HG02852 (cell line): ENCODE measurements at regions not wholly inside any gene's neighbourhood (a gene's known extent, or its start where the extent isn't known, plus 50 kb on each side); places are given as distances from the start of the nearest gene placed in this dataset.

Source experiments
- ATAC-seq: cut with Tn5 transposase; IDR thresholded peaks from one replicate; pipeline ENCODE4 v1.9.1; 2021; ENCODE audit warnings: mild to moderate bottlenecking, moderate library complexity; ENCODE audit not compliant: unreplicated experiment

DNA sequence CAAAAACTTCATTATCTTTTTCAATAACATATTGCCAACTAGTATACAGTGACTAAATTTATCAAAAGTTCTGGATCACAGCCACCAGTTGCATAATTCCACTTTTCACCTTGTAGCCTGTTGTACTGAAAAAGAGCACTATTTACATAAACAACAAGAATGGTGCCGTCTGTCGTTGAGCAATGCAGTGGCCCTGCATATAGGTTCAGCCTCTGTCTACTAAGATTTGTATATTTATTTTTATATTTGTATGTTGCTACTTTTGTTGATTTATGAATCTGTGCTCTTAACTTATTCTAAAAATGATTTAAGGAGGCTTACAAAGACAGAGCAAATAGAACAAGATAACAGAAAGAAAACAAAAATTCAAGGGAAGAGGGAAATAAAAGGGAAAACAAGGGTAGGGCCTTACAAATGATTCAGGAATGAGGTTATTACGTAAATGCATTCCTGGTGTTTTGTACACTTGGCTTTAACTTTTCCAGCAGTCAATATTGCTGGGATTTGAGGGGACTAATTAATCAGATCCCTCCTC lies 257.6 kb upstream of the STT3B start:
- no peak for ATAC-seq

DNA sequence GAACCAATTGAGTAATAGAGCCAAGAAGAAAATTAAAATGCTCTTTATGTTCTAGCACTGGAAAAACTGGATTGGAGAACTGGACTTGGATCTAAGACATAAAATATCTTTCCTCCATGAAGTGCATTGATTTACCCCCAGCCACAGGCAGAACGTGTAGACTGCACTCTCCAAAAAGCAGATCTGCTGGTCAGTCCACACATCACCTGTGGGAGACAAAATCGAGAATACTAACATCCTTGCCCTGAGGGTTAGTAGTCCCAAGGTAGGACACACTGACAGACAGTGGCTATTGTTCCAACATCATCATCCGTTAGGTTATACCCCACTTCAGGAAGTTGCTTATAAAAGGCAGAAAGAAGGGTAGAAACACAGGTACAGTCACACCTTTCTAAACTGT lies 257.1 kb upstream of the STT3B start:
- no peak for ATAC-seq

- ATAC-seq, result no peak
Observed at GRCh38 chr3:31277582-31277981, 255.1 kb upstream of the STT3B start.

GRCh38 chr3:31278532-31278931 lies 254.2 kb upstream of the STT3B start:
- ATAC-seq, result no peak

DNA sequence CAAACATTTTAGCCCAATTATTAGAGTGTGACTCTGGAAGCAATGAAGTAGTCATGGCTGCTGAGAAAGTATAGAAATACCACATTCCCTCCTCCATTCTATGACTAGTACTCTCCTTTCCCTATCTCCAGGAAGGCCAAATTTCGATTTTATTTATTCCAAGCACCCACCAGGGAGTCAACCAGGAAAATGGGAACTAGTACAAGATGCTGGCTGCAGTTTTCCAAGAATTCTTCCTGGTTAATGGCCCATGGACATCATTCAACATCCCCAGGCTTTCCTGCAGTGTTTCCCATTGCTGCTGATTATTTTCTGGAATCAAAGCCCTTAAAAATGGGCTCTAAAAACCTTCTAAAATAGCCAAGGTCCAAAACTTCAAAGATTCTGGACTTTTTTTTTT lies 247.9 kb upstream of the STT3B start:
- ATAC-seq, result no peak

GRCh38 chr3:31285833-31286486 lies 246.8 kb upstream of the STT3B start:
- ATAC-seq, result no peak

GRCh38 chr3:31288224-31288623 lies 244.5 kb upstream of the STT3B start:
- no peak for ATAC-seq

DNA sequence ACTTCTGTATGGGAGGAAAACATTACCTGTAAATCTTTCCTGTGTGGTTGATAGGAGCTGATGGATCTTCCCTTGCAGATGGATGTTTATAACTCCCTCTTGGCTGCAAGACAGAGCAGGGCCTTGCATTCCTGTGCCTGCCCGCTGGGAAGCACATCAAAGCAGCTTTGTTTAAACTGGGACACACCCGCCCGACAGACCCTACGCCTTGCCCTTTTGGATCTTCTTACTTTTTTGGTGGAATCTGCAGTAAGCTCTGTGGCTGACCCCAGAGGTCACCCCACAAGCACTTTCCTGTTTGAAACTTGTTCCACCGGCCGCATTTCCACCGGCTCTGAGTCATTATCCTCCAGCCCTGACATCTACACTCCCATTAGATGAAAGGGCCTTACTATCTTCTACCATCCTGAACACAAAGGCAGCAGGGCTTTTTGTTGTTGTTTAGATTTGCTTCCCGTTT lies 244.1 kb upstream of the STT3B start:
- ATAC-seq, result no peak

- ATAC-seq, result no peak
Observed at GRCh38 chr3:31289584-31289983, 243.1 kb upstream of the STT3B start.

- ATAC-seq, result no peak
Observed at GRCh38 chr3:31290046-31290445, 242.7 kb upstream of the STT3B start.

DNA sequence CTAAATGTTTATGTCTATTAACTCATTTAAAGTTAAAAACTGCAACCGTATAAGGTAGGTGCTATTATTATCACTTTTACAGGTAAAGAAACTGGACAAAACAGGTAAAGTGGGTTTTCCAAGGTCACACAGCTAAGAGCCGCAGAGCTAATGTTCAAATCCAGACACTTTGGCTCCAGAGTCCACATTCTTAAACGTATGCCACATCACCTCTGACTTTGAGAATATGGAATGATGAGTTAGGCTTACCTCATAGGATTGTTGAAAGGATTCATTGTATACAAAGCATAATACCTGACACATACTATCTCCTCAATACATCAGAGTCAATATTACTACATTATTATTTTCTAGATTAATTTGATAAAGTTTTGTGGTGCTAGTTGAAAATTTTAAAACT lies 240.9 kb upstream of the STT3B start:
- ATAC-seq, result no peak

- no peak for ATAC-seq
Observed at GRCh38 chr3:31294430-31295149, 238.1 kb upstream of the STT3B start.

DNA sequence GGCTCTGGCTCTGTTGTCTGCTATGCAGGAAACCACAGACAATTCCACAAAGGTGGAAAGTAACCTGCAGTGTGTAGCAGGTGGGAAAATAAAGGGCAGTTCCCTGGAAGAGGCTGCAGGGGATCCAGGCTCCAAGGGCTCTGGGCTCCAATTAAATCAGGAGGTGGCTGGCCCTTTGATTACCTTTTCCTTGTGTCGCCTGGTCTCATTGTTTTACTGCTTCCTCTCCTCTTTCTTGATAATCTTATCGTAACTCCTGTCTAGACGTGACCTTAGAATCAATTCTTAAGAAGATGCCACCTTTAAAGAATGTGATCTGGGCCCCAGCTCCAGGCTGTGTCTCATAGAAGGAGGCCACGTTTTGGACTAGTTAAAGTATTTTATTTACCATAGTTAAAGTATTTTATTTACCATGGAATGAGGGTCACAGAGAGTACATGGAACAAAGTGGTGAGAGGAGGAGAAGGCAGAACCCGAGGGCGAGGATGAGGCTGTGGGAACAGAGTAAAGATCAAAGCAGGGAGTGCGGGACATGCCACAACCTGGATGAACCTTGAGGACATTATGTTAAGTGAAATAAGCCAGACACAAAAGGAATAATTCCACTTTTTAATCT lies 237.5 kb upstream of the STT3B start:
- ATAC-seq, result no peak

DNA sequence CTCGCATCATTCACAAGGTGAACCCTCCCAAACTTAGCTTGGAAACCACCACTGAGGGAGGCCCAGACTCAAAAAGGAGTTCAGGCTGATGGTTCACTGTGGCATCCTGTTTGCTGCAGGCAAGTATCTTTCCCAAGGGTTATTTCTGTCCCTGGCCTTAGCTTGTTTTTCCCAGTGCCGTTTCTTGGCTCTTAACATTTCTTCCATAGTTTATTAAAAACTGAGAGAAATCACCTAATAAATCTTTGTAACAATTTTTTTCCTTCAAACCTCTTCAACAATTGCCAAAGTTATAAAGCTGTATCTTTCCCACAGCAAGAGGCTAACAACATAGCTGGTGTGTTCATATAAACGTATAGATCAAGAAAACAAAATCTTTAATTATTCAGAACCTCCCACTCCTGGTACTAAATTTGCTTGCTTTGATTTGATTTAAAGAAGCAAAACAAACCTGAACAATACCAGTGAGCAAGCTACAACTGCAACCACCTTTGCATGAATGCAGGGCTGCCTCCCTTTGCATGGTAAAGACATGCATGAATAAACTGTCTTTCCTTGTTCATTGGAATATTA lies 234.9 kb upstream of the STT3B start:
- no peak for ATAC-seq

DNA sequence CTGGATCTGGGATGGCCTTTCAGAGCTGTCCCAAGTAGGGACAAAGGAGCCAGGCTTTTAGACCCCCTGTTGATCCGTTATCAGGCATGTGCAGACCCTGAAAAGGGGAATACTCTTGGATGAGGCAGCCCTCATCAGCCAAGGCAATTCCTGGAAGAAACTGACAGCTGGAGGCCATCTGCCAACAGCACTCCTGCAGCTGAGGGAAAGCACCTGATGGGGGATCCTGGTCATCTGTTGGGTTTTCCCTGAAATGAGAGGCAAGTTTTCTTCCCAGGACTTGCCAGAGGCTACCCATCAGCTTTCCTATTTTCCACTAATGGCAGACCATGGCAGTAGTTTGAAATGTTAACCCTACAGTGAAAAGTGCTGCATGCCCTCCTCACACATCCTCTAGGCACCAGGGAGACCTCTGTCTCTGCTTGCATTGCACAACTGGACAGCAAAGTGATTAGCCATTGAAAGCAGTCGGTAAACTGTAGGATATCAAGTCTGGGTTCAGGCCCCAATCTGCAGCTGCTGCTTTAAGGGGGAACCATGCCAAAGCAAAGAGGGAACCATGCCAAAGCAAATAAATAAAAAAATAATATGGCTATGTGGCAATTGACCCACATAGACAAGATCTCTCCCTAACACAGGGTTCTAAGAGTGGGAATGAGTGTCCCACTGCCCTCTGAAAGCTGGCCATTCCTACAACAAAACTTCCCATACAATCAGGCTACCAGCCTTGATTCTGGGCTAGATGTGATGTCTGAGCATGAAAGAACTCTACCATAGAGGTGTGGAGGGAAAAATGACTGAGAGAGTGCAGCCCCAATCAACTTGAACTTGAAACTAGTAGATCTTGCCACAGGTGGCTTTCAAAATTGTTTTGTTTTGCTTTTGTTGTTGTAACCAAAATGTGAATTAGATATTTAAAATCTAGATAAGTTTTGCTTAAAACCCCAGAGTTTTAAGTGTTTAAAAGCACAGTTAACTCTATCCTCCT lies 232.0 kb upstream of the STT3B start:
- no peak for ATAC-seq

- ATAC-seq, result no peak
Observed at GRCh38 chr3:31302343-31302742, 230.4 kb upstream of the STT3B start.

DNA sequence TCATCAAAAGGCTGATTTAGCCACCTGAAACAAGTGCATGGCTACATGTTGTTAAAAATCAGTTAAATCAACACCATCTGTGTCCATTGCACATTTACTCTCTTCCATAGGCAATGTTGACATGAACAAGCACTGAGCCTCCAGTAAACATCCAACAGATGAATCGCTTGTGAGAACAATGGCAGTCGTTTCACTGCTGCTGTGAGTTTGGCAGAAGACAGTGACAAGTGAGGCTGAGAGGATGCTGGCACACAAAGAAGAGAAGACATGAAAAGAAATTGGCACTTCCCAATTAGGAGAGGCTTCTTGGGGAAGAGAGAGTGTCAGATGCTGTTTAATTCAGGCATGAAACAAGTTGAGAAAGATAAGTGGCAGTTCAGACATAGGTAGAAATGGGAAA lies 227.4 kb upstream of the STT3B start:
- no peak for ATAC-seq

DNA sequence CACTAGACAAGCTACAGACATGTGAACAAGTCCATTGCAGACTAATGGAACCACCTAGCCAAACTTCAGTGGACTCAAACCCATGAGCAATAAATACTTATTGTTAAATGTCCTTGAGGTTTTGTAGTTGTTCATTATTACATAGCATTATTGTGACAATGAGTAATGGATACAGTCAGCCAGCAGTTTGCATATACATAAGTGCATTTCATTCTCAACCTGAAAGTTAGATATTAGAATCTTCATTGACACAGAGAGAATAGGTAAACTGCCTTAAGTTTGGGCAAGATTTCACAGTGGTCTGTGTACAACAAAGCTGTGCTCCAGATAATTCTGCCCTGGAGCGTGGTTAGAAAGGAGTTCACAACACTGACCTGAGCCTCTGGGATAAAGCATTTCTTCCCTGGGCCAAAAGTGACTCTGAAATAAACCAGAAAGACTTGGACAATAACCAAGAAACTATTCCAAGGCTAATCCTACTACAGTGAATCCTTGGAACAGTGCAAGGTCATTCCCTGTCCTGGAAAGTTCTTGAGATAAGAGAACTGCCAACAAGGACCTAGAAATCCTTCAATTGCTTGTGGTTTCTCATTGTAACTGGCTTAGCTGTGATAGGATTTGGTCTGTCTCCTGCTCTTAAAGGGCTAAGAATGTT lies 225.5 kb upstream of the STT3B start:
- no peak for ATAC-seq

GRCh38 chr3:31311559-31311958 lies 221.2 kb upstream of the STT3B start:
- no peak for ATAC-seq

DNA sequence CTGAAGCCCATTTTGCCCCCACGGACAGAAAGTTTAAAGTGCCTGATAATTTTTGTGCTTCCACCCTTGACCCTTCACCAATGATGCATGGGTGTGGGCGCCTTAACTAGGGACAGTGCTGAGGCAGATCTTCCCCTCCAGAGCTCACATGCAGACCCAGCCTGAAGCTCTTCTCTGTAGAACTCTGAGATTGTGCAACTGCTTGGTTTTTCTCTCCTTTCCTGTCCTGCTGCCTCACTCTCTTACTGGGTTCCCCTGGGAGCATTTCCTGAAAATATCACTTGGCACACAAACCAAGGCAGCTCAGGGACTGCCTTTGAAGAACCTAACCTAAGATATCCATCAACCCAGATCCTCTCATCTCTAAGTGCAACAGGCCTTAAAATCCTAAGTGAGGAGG lies 220.3 kb upstream of the STT3B start:
- no peak for ATAC-seq
